ENCODE measurements at regions not wholly inside any gene's neighbourhood (a gene's known extent, or its start where the extent isn't known, plus 50 kb on each side); places are given as distances from the start of the nearest gene placed in this dataset.
"Not testable (repeated sequence)": the region's sequence is repeated elsewhere in the genome, so short reads cannot be mapped to it uniquely, and the experiment has no call there.

DNA sequence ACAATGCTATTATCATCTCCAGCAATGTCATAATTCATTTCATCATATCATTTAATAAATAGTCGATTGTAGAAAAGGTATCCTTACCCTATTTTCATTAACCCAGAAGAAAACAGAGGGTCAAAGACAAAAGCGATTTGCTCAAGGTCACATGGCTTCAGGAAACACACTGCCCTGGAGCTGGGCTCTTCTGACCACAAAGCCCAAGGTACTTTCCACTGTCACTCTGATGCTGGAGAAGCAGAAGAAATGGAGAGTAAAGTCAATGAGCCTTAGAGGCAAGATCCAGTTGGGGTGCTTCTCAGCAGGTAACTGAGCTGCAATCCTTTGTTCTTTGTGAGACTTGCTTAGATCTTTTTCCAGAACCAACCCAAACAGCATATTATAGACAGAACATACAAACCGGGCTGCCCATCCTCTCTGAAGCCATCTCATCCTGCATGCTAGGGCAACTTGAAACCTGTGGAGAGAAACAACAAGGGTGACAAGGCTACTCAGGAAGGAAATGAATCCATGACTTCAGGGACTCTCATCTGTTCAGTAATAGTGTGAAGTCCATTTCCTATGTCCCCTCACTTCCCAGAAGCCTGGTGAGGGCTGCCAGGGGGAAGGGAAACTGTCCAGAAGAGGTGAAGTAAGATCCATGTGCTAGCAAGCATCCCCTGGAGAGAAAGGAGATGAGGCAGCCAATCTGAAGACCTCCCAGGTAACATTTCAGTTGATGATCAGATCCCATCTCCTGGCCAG is 148.6 kb upstream of the SVIL start:
- no peak for DNase-seq

DNA sequence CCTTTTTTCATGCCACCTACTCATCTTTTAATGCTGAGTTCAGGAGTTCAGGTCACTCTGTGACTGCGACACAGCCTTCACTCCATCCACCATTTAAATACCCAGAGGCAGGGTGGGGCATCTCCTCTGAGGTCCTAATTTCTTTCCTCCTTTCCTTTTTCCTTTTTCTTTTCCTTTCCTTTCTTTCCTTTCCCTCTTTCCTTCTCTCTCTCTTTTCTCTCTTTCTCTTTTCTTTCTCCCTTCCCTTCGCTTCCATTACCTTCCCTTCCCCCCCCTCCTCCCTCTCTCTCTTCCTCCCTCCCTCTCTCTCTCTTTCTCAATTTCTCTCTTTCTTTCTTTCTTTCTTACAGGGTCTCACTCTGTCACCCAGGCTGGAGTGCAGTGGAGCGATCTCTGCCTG is 145.9 kb upstream of the SVIL start:
- DNase-seq, result no peak

DNA sequence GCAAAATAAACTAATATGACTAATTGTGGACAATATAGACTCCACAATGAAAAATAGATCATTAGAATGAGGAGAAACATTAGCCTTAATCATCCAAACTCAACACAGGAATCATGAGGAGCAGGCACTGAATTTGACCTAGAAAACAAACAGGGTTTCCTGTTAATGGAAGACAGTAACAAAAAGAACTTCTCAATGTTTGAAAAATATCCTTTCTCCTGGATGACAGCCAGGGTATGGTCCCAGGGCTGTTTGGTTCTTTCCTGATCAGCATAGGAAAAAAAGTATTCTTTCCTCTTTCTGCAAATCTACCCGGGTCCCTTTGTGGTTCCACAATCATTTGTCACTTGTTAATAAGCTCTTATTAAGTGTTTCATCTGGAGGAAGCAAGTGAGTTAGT is 145.3 kb upstream of the SVIL start:
- no peak for DNase-seq

DNA sequence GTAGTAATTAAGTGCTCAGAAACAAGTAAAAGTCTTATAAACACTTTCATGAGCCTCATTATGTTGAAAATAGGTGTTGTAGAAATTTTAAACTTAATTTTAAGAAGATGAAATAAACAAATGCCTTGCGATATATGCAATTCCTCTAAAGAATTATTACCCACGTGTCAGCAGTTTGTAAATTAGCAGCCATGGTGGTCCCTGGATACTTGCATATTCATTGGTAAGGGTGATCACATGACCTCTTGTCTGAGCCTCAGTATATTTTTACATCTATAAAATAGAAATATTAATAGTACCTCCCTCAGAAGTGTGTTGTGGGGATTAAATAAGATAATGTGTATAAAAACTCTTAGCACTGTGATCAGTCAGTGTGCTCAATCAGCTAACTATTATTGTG is 141.5 kb upstream of the SVIL start:
- no peak for DNase-seq

DNA sequence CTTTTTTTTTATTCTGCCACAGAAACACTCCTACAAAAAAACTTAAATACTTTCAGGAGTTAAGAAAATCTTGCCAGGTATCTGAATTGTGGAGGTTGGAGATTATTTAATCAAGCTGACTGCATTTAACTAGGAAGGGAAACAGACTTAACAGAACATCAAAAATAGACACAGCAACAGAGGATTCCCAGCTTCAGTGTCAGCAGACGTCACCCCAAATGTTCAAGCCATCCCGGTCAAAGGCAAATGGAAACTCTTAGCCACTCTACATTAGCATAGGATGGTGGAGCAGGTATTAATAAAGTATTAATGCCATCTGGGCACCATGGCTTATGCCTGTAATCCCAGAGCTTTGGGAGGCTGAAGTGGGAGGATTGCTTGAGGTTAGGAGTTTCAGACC is 139.7 kb upstream of the SVIL start:
- DNase-seq, result no peak

DNA sequence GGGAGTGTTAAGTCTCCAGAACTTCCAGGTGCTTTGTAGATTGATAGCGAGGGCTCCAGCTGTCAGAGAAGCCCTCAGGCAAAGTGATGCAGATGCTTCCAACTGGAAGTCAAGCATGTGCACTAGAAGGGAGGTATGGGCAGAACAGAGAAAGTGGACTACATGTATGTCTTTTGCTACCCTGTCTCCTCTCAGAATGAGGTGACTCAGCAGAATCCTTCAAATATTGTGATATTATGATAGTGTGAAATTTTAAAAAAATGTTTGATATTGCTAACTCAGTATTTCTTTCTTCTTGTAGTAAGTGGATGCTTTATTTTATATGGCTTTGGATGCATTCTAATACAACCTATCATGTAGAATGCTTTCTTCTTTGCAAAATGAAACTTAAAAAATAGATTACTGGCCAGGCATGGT is 138.9 kb upstream of the SVIL start:
- no peak for DNase-seq

DNA sequence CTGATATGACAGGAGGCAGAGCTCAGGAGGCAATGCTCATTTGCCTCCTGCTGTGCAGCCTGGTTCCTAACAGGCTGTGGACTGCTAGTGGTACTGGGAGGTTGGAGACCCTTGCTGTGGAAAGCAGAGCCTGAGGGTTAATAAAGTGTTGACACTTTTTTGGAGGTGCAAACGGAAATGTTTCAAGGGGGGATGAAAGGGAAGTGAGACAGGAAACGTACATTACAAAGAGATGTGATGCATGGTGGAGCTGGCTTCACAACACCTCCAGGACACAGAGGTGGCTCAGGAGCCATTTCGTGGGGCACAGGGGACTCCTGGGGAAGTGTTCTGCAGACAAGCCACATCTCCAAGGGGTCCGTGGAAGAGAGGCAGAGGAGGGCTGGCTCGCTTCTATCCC is 137.6 kb upstream of the SVIL start:
- no peak for DNase-seq

DNA sequence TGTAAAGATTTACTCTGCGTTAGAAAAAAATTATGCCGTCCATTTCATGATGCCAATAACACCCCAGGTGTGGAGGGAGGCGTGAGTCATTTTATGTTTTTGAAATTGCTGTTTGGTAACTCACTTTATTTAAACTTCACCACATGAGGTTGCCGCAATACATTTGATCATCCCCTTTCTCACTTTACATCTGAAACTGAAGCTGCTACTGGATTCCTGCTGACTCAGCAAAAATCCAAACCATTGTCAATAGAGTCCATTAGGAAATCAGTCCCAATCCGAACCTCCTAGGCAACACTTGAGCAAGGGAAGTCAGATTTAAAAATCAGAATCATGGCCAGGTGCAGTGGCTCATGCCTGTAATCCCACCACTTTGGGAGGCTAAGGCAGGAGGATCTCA is 136.6 kb upstream of the SVIL start:
- DNase-seq, result no peak

DNA sequence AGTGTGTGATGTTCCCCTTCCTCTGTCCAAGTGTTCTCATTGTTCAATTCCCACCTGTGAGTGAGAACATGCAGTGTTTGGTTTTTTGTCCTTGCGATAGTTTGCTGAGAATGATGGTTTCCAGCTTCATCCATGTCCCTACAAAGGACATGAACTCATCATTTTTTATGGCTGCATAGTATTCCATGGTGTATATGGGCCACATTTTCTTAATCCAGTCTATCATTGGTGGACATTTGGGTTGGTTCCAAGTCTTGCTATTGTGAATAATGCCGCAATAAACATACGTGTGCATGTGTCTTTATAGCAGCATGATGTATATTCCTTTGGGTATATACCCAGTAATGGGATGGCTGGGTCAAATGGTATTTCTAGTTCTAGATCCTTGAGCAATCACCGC is 134.5 kb upstream of the SVIL start:
- not testable (repeated sequence) for DNase-seq

DNA sequence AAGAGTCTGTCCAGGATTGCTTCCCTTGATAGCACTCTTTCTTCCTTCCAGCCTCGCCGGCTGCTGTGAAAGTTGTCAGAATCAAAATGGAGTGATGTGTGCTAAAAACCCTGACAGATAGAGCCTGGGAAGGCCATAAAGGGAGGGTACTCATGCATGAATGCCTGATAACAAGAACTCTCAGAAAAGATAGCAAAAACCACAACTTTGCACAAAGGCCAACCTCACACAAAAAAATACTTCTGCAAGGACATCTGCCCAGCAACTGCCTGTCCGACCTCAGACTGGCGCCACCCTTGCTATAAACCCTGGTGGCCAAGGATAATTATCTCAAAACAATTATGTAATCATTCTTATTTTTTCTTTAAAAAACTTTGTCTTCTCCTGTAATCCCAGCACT is 133.2 kb upstream of the SVIL start:
- DNase-seq, result no peak

DNA sequence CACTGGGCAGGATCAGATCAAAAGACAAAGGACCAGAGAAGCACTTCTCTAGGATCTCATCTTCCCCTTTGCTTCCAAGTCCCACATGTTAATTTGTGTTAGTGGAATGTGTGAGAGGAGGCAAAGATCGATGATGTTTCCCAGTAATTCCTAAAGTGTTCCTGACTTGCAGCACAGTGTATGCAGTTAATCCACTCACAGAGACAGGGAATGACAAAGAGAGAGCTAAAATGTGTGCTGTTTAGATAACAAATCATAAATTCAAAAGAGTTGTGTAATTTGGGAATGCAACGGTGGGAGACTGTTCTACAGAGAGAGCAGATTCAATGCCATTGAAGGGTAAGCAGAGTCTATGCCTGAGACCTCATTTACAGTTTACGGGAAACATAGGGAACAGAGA is 132.0 kb upstream of the SVIL start:
- DNase-seq, result no peak

DNA sequence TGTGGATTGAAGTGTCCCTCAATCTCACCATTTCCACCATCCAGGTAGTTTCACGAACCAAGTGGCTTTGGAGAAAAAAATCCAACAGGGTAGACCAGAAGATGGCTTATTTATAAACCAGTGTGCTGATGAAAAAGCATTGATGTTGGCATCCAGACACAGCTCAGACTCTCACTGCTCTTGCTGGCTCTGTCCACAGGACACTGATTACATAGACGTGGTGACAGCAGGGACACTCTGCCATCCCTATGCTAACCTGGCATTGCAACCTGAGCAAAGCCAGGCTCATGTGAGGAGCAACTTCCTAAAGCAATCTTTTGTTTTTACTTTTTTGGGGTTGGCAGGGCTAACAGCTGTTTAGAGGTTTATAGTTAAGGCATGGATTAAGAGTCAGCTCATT is 130.6 kb upstream of the SVIL start:
- no peak for DNase-seq

DNA sequence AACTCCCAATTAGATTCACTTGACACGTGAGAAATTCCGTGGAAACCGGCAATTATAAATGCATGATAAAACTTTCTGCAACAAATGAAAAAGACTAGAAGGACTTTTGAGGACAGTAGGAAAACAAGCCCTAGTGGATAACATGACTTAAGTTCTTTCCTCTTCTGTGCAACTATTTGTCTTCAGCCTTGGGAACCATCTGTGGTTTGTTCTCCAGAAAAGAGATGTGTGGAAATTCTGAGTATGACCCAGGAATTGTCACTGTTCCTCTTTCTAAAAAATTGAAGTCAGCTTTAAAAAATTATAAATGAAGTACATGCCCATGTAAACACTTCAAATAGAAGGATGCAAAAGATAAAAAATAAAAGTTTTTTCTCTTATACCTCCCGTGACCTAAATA is 128.6 kb upstream of the SVIL start:
- no peak for DNase-seq

DNA sequence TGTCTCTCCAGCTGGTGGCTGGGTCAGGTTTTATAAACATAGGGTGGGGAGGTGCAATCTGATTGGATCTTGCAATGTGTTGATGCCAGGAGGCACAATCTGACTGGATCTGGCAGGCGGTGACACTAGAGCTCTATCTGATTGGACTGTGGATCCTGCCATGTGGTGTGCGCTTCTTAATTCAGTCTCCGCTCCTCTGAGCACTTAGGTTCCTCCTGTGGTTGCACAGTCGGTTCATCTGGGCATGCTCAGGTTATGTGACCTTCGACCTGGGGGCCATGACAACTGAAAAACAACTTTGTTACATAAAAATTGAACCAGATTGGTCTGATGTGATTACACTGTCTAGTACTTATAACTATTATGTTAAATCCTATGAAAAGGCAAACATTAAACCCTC is 127.1 kb upstream of the SVIL start:
- no peak for DNase-seq

DNA sequence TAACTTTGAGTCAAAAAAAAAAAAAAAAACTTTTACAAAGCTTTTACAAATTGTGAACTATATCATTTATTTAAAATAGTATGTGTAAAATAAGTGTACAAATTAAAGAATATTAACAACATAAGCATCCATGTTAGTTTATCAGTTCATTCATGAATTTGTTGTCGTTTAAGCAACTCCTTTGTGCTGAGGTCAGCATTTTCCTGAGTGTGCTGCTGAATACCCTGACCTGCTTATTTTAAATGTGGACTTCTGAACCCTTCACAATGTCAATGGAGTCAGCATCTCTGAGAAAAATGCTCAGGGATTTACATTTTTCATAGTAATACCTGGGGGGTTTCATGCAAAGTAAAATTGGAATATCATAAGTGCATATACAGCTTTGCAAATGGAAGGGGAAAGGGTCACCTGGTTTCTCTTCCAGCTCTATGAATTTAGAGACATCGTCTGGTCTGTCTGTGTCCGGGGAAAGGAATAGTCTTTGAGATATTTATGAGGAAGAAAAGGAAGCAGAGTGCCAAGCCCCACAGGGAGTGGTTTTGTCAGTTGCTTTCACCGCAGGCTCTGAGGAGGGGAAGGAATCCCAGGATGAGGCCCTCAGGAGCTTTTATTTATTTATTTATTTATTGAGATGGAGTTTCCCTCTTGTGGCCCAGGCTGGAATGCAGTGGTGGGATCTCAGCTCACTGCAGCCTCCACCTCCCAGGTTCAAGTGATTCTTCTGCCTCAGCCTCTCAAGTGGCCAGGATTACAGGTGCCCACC is 125.5 kb upstream of the SVIL start:
- no peak for DNase-seq

DNA sequence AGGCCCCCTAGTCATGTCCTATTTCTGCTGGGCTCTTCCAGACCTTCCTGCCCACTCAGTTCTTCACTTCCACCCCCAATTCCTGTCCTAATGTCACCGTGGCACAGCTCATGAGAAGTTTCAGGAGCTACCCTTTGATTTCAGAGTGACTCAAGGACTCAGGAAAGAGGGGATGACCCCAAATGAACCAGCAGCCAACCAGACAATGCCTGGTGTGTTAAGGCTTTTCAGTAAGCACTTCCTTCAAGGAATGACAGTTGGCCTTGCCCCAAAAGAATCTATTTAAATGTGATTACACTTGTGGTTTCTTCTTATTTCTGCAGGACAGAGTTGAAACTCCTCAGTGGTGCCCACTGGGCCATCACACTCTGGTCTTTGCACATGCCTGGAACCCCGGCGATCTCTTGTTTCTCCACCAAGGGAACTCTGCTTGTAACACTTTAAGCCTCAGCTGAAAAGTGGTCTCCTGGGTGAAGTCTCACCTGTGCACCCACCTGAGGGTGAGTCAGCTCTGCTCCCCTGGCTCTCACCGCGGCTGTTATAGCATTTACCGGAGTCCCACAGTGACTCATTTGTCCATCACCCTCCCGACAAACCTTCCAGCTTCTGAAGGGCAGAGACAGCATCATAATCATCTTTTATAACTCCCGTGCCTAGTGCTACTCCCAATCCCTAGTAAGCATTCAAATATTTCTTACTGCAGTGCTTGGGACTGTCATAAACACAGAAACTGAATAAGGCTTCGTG is 123.0 kb upstream of the SVIL start:
- no peak for DNase-seq

DNA sequence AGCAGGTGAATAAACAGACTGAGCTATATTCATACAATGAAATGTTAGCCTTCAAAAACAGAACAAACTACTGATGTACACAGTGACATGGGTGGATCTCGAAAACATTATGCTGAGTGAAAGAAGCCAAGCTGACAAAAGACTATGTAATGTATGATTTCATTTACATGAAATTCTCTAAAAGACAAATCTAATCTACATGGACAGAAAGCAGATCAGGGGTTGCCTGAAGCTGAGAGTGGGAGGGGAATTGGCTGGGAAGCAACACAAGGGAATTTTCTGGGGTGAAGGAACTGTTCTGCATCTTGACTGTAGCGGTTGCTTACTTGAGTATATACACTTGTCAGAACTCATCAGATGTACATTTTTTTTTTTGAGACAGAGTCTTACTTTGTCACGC is 121.7 kb upstream of the SVIL start:
- DNase-seq, result no peak

DNA sequence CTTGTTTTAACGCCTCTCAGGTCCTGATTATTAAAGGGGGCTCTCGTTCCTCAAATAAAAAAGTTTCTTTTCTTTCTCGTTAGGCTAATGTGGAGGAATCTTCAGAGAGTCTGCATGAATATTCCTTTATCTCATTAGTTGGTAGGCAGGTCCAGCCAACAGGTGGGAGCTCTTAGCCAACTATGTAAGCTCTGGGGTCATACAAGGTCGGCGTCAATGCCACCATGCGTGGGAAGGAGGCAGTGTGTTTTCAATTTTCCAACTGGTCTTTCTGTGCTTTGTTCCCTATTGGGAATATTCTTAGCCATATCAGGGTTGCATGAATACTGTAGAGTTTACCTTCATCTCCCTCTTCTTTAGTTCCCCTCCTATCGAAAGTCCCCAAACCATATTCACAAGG is 118.5 kb upstream of the SVIL start:
- DNase-seq, result no peak

DNA sequence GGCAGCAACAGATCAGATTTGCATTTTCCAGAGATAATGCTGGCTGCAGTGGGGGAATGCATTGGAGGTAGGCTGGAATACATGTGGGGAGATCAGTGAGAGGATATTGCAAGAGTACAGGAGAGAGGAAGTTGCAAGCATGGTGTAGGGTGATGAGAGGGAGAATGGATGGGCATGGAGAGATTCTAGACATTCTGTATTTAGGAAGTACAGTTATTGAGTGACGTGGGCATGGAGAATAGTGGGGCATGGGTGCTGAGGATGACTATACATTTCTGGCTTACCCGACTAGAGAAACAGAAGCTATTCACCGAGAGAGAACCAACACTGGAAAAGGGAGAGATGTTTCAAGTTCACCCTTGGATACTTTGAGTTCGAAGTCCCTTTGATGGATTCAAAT is 116.9 kb upstream of the SVIL start:
- DNase-seq, result no peak

DNA sequence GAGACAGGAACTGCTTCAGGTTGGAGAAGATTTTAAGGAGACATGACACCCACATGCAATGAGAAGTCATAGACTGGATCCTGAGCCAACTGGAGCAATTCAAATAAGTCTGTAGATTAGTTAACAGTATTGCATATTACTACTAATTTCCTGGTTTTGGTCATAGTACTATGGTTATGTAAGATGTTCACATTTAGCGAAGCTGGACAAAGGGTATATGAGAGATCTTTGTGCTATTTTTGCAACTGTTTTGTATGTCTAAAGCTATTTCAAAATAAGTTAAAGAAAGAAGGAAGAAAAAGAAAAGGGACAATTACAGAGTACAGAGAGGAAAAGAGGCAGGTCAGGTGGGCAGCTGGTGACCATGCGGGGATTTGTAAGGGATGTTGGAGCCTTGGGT is 116.5 kb upstream of the SVIL start:
- DNase-seq, result no peak

DNA sequence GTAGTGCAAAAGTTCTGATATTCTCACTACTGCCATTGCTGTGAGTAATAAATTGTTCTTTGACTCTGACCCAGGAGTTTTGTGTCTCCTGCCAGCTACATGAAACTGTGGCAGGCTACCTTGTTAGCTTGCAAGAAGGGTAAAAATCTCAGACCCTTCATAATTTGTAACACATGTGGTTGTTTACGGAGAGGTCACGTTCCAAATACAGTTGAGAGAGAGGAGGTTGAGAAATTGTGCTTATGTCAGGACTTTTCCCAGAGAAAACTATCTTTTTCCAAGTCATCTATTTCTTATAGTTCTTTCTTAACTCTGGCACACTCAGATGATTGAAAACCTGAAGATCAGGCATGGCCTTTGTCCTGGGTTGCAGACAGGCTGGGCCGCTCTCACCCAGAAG is 114.4 kb upstream of the SVIL start:
- no peak for DNase-seq

DNA sequence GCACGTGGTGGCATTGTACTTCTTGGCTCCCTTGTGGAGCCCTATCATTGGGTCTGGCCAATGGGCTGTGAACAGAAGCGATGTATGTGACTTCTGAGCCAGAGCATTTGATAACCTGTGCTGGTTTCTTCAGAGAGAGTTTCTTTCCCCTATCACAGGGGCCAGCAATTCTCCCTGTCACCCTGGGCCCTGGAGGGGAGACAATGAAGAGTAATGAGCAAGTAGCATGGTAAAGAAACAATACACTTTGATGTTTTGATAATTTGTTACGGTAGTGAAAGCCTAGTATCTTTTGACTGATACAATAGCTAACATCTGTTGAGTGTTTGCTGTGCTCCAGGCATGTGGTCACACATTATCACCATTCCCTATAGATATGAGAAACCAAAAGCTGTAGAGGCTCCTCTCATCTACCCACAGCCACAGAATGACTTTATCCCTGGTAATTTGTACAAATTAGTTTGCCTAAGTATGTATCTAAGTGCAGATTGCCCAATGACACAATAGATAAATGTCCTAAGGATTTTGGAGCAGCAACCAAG is 113.4 kb upstream of the SVIL start:
- DNase-seq, result no peak

DNA sequence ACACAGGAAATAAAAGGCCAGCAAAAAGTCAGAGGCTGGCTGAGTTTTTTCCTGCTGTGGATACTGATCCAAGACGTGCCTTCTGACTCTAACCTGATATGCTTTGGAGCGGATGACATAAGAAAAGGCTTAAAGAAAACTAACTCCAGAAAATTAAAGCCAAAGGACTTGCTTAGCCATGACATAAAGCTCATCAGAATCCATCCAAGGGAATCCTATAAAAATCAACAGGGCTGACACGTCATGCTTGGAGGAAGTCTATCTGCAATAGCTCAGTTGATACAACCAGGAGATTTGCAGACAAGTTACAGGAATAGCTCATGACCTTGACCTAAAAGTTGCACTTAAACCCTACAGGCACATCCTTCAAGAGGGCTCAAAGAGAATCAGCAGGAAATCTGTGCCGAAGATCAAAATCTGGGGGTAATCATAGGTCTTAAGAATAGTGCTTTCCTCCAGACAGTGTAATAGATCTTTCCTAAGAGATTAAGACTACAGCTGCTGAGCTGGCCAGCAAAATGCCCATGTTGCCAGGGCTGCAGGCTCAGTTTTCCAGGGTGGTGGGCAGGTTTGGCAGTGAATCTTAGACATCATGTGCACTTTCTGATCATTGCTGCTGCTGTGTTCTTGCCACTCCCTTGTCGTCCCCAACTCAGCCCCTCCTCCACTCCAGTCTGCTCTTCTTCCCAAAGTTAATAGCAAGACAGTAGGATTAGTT is 111.5 kb upstream of the SVIL start:
- no peak for DNase-seq
